ENCODE measurements at regions not wholly inside any gene's neighbourhood (a gene's known extent, or its start where the extent isn't known, plus 50 kb on each side); places are given as distances from the start of the nearest gene placed in this dataset.
A peak's percentile ranks its signal among the peaks of the same experiment; 100 is the strongest.

DNA sequence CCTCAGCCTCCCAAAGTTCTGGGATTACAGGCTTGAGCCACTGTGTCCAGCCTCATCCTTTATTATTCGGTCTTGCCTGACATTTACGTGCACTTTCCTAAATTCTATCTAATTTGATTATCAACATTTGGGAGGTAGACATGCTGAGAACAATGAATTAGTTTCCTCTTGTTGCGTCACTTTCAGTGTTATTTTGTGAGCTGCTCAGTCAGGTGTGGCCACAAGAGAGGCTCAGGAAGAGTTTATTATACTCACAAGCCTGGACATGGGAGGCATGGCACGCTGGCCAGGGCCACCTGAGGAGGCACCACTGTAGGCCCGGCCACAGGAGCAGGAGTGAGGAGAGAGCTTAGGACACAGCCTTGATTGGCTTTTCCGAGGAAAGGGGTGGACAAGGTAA, 59.7 kb upstream of the RBFOX2 start:
- Histone ChIP-seq H3K27me3 (ENCODE audit: control insufficient read depth, low read length) (no peaks in the 10 kb centered on the region), H3K9me2 (replicated peaks; ENCODE audit: control insufficient read depth, low read length) (no peaks in the 10 kb centered on the region), H3K36me3 (ENCODE audit: control insufficient read depth, low read length) (no peaks in the 10 kb centered on the region), H4K20me1 (ENCODE audit: control insufficient read depth, insufficient read depth, low read depth, low read length) (no peaks in the 10 kb centered on the region), H3K4me2 (ENCODE audit: low read length) (0 out of 2 replicates have a peak overlapping the region, but pooled peaks have one; percentile 21), H3K9me3 (ENCODE audit: control insufficient read depth, insufficient read depth, low read length) (no peaks in the 10 kb centered on the region), H3F3A (ENCODE audit: control insufficient read depth, insufficient read depth) (no peaks in the 10 kb centered on the region), H3K27ac (ENCODE audit: low read depth, low read length) (no peak overlapping the region), H3K4me1 (ENCODE audit: control insufficient read depth, low read length) (peaks cover 6% of the 10 kb centered on the region), H3K4me3 (ENCODE audit: low read length) (no peak overlapping the region), H3K79me2 (ENCODE audit: control insufficient read depth, low read length) (no peaks in the 10 kb centered on the region)
- TF ChIP-seq EZH2phosphoT487 (IDR thresholded peaks at IDR 0.05; ENCODE audit: borderline replicate concordance, low read length): no peak
- TF ChIP-seq, protein P1, sequence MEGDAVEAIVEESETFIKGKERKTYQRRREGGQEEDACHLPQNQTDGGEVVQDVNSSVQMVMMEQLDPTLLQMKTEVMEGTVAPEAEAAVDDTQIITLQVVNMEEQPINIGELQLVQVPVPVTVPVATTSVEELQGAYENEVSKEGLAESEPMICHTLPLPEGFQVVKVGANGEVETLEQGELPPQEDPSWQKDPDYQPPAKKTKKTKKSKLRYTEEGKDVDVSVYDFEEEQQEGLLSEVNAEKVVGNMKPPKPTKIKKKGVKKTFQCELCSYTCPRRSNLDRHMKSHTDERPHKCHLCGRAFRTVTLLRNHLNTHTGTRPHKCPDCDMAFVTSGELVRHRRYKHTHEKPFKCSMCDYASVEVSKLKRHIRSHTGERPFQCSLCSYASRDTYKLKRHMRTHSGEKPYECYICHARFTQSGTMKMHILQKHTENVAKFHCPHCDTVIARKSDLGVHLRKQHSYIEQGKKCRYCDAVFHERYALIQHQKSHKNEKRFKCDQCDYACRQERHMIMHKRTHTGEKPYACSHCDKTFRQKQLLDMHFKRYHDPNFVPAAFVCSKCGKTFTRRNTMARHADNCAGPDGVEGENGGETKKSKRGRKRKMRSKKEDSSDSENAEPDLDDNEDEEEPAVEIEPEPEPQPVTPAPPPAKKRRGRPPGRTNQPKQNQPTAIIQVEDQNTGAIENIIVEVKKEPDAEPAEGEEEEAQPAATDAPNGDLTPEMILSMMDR (IDR thresholded peaks at IDR 0.05; ENCODE audit: low read depth, low read length, poor library complexity, severe bottlenecking): no peak

DNA sequence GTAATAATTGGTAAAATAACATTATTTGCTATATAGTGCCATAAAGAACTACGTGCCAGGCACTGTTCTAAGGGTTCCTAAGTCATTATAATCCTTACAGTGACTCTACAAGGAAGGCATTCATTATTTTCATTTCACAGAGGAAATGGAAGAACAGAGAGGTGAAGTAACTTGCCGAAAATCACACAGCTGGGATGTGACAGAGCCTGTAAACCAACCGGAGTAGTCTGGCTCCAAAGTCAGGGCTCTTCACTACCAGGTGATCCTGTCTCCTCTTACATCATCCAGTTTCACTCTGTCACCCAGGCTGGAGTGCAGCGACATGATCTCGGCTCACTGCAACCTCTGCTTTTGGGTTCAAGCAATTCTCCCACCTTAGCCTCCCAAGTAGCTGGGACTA, 59.2 kb upstream of the RBFOX2 start:
- Histone ChIP-seq H3K27me3 (ENCODE audit: control insufficient read depth, low read length) (no peaks in the 10 kb centered on the region), H3K4me3 (ENCODE audit: low read length) (no peak overlapping the region), H3F3A (ENCODE audit: control insufficient read depth, insufficient read depth) (no peaks in the 10 kb centered on the region), H3K4me2 (ENCODE audit: low read length) (no peak overlapping the region), H3K9me2 (replicated peaks; ENCODE audit: control insufficient read depth, low read length) (no peaks in the 10 kb centered on the region), H4K20me1 (ENCODE audit: control insufficient read depth, insufficient read depth, low read depth, low read length) (no peaks in the 10 kb centered on the region), H3K4me1 (ENCODE audit: control insufficient read depth, low read length) (peaks cover 6% of the 10 kb centered on the region), H3K79me2 (ENCODE audit: control insufficient read depth, low read length) (no peaks in the 10 kb centered on the region), H3K9me3 (ENCODE audit: control insufficient read depth, insufficient read depth, low read length) (no peaks in the 10 kb centered on the region), H3K27ac (ENCODE audit: low read depth, low read length) (no peak overlapping the region), H3K36me3 (ENCODE audit: control insufficient read depth, low read length) (no peaks in the 10 kb centered on the region)
- TF ChIP-seq EZH2phosphoT487 (IDR thresholded peaks at IDR 0.05; ENCODE audit: borderline replicate concordance, low read length): no peak
- TF ChIP-seq, protein P1 (IDR thresholded peaks at IDR 0.05; ENCODE audit: low read depth, low read length, poor library complexity, severe bottlenecking): no peak

DNA sequence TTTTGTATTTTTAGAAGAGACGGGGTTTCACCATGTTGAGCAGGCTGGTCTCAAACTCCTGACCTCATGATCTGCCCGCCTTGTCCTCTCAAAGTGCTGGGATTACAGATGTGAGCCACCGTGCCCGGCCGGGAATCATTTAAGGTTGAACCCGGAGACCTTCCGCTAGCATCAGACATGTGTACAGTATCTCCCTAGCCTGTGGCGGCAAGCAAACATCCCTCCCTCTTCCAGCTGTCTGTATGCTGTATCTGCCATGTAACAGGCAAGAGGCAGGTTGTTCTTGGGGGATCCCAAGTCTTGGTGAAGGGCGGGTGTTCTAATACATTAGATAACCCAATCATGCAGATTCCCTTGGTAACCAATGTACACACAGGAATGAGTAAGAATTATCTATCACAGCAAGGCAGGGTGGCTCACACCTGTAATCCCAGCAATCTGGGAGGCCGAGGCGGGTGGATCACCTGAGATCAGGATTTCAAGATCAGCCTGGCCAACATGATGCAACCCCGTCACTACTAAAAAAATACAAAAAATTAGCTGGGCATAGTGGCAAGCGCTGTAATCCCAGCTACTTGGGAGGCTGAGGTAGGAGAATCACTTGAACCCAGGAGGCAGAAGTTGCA, 58.1 kb upstream of the RBFOX2 start:
- no peak for TF ChIP-seq EZH2phosphoT487 (IDR thresholded peaks at IDR 0.05; ENCODE audit: borderline replicate concordance, low read length)
- TF ChIP-seq, protein P1 (IDR thresholded peaks at IDR 0.05; ENCODE audit: low read depth, low read length, poor library complexity, severe bottlenecking): no peak
- H3K27me3 ChIP-seq (ENCODE audit: control insufficient read depth, low read length): no peaks in the 10 kb centered on the region

More for the DNA sequence above, 58.1 kb upstream of the RBFOX2 start:
- no peak overlapping the region for H3K4me3 ChIP-seq (ENCODE audit: low read length)
- H3K36me3 ChIP-seq (ENCODE audit: control insufficient read depth, low read length): no peaks in the 10 kb centered on the region
- no peaks in the 10 kb centered on the region for H3K79me2 ChIP-seq (ENCODE audit: control insufficient read depth, low read length)
- H3K4me1 ChIP-seq (ENCODE audit: control insufficient read depth, low read length): peaks cover 6% of the 10 kb centered on the region
- H3K9me2 ChIP-seq (replicated peaks; ENCODE audit: control insufficient read depth, low read length): no peaks in the 10 kb centered on the region
- H4K20me1 ChIP-seq (ENCODE audit: control insufficient read depth, insufficient read depth, low read depth, low read length): no peaks in the 10 kb centered on the region
- H3K9me3 ChIP-seq (ENCODE audit: control insufficient read depth, insufficient read depth, low read length): no peaks in the 10 kb centered on the region
- H3F3A ChIP-seq (ENCODE audit: control insufficient read depth, insufficient read depth): no peaks in the 10 kb centered on the region
- no peak overlapping the region for H3K4me2 ChIP-seq (ENCODE audit: low read length)
- H3K27ac ChIP-seq (ENCODE audit: low read depth, low read length): no peak overlapping the region

Data from DOHH2 (cell line).